ENCODE measurements at regions not wholly inside any gene's neighbourhood (a gene's known extent, or its start where the extent isn't known, plus 50 kb on each side); places are given as distances from the start of the nearest gene placed in this dataset.
"Not testable (repeated sequence)": the region's sequence is repeated elsewhere in the genome, so short reads cannot be mapped to it uniquely, and the experiment has no call there.

DNA sequence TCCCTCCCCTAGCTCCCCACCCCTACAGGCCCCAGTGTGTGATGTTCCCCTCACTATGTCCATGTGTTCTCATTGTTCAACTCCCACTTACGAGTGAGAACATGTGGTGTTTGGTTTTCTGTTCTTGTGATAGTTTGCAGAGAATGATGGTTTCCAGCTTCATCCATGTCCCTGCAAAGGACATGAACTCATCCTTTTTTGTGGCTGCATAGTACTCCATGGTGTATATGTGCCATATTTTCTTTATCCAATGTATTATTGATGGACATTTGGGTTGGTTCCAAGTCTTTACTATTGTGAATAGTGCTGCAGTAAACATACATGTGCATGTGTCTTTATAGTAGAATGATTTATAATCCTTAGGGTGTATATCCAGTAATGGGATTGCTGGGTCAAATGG lies 84.6 kb upstream of the HDDC2 start:
- TF ChIP-seq, protein P1, sequence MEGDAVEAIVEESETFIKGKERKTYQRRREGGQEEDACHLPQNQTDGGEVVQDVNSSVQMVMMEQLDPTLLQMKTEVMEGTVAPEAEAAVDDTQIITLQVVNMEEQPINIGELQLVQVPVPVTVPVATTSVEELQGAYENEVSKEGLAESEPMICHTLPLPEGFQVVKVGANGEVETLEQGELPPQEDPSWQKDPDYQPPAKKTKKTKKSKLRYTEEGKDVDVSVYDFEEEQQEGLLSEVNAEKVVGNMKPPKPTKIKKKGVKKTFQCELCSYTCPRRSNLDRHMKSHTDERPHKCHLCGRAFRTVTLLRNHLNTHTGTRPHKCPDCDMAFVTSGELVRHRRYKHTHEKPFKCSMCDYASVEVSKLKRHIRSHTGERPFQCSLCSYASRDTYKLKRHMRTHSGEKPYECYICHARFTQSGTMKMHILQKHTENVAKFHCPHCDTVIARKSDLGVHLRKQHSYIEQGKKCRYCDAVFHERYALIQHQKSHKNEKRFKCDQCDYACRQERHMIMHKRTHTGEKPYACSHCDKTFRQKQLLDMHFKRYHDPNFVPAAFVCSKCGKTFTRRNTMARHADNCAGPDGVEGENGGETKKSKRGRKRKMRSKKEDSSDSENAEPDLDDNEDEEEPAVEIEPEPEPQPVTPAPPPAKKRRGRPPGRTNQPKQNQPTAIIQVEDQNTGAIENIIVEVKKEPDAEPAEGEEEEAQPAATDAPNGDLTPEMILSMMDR (IDR thresholded peaks at IDR 0.05; ENCODE audit: insufficient read depth, low read length, poor library complexity, severe bottlenecking) = not testable (repeated sequence)
- TF ChIP-seq EZH2phosphoT487 (conservative IDR thresholded peaks at IDR 0.05; ENCODE audit: low read length) = not testable (repeated sequence)

All from SU-DHL-6 (cell line).